ENCODE measurements at regions not wholly inside any gene's neighbourhood (a gene's known extent, or its start where the extent isn't known, plus 50 kb on each side); places are given as distances from the start of the nearest gene placed in this dataset.

DNA sequence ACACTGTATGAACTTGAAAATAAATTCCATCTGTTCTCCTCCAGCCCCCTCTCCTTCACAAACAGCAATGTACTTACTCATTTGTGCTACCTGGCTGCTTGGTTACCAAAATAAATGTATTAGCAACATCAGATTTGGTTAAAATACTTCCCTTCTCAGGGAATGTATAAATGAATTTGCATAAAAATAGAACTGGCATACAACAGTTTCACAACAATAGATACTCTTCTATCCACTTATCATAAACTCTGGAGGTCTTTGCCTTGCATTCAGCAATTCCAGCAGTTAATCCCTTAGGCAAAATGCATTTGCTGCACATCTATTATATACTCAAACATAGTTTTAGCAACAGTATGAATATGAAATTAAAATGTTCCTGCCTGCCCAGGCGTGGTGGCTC is 658.2 kb downstream of the CENPC start:
- TF ChIP-seq, protein P1, sequence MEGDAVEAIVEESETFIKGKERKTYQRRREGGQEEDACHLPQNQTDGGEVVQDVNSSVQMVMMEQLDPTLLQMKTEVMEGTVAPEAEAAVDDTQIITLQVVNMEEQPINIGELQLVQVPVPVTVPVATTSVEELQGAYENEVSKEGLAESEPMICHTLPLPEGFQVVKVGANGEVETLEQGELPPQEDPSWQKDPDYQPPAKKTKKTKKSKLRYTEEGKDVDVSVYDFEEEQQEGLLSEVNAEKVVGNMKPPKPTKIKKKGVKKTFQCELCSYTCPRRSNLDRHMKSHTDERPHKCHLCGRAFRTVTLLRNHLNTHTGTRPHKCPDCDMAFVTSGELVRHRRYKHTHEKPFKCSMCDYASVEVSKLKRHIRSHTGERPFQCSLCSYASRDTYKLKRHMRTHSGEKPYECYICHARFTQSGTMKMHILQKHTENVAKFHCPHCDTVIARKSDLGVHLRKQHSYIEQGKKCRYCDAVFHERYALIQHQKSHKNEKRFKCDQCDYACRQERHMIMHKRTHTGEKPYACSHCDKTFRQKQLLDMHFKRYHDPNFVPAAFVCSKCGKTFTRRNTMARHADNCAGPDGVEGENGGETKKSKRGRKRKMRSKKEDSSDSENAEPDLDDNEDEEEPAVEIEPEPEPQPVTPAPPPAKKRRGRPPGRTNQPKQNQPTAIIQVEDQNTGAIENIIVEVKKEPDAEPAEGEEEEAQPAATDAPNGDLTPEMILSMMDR (IDR thresholded peaks at IDR 0.05; ENCODE audit: low read length), result no peak
- TF ChIP-seq EZH2 (optimal IDR thresholded peaks at IDR 0.05; ENCODE audit: low read depth, low read length), result no peak
- no peak for TF ChIP-seq EZH2phosphoT487 (IDR thresholded peaks at IDR 0.05; ENCODE audit: low read length)

All from MM.1S (cell line).